Caco-2 (cell line): ENCODE measurements at regions not wholly inside any gene's neighbourhood (a gene's known extent, or its start where the extent isn't known, plus 50 kb on each side); places are given as distances from the start of the nearest gene placed in this dataset.

Source experiments
- BruUV-seq: library from RNA; stranded (reverse); fragments of 400-500 nt; replicated peaks from 2 replicates; lab custom pipeline; 2021; lab: Mats Ljungman, UMichigan
- CTCF ChIA-PET: fragments of 300-600 bp; sonication (Branson Sonifier 250); formaldehyde crosslinking; loops from one replicate; lab custom pipeline; 2022; ENCODE audit warnings: antibody characterized with exemption; lab: Charles Lee
- POLR2A ChIA-PET: fragments of 300-600 bp; sonication (Branson Sonifier 250); formaldehyde crosslinking; loops from one replicate; lab custom pipeline; 2022; ENCODE audit warnings: antibody characterized with exemption; lab: Charles Lee
- DNase-seq, 2 experiments: peaks; one replicate each; pipeline versions ENCODE4 v3.0.0 to v3.0.0-alpha.2; 2020 to 2022
- H3K27me3 ChIP-seq: replicated peaks from 2 replicates; pipeline ENCODE4 v1.6.0; 2011; ENCODE audit warnings: low read length; ENCODE audit not compliant: control insufficient read depth, insufficient read depth
- H3K36me3 ChIP-seq: 2 replicates; pipeline ENCODE4 v1.5.1; 2011; ENCODE audit warnings: low read length; ENCODE audit not compliant: control insufficient read depth, insufficient read depth
- H3K4me1 ChIP-seq: fragments of 250-450 bp; sonication (Bioruptor Pico); 2 replicates; pipeline ENCODE4 v1.5.1; 2020; ENCODE audit warnings: mild to moderate bottlenecking
- H3K4me3 ChIP-seq: 2 replicates; pipeline ENCODE4 v1.5.1; 2011; ENCODE audit warnings: low read depth, mild to moderate bottlenecking, control low read depth, low read length
- H3K9me3 ChIP-seq: fragments of 250-450 bp; sonication (Bioruptor Pico); 2 replicates; pipeline ENCODE4 v1.5.1; 2020; ENCODE audit warnings: mild to moderate bottlenecking, moderate library complexity
- H3K27ac Mint-ChIP-seq: one replicate; pipeline ENCODE4 v1.8.0; 2022; ENCODE audit warnings: mixed read lengths; ENCODE audit not compliant: unreplicated experiment
- H3K27me3 Mint-ChIP-seq: one replicate; pipeline ENCODE4 v1.8.0; 2022; ENCODE audit warnings: mixed read lengths; ENCODE audit not compliant: insufficient read depth, unreplicated experiment
- H3K36me3 Mint-ChIP-seq: one replicate; pipeline ENCODE4 v1.8.0; 2022; ENCODE audit warnings: mild to moderate bottlenecking, mixed read lengths; ENCODE audit not compliant: insufficient read depth, unreplicated experiment
- H3K4me1 Mint-ChIP-seq: one replicate; pipeline ENCODE4 v1.8.0; 2022; ENCODE audit warnings: low read depth, mixed read lengths; ENCODE audit not compliant: unreplicated experiment
- H3K4me3 Mint-ChIP-seq: one replicate; pipeline ENCODE4 v1.8.0; 2022; ENCODE audit warnings: mild to moderate bottlenecking, moderate library complexity, mixed read lengths; ENCODE audit not compliant: unreplicated experiment
- H3K9me3 Mint-ChIP-seq: one replicate; pipeline ENCODE4 v1.8.0; 2022; ENCODE audit warnings: mixed read lengths; ENCODE audit not compliant: unreplicated experiment
- intact Hi-C: fragments of 100-400 bp; cut with micrococcal nuclease; formaldehyde crosslinking; loops from one replicate; pipeline ENCODE4 v1.10.0; 2022; ENCODE audit not compliant: unreplicated experiment
- TF ChIP-seq, protein P1 (sequence below), 2 experiments: fragments of 200-600 bp in 1 of 2; IDR thresholded peaks; 1 replicate in 1 of 2; 2 replicates in 1 of 2; pipeline versions ENCODE4 v1.5.1 to v1.8.0; 2011 to 2022; ENCODE audit warnings: antibody characterized with exemption in 1 of 2, control low read depth in 1 of 2, inconsistent platforms in 1 of 2, low read depth in 1 of 2, low read length in 1 of 2, mild to moderate bottlenecking in 1 of 2, moderate library complexity in 1 of 2; ENCODE audit not compliant: insufficient read depth in 1 of 2, severe bottlenecking in 1 of 2, unreplicated experiment in 1 of 2

DNA sequence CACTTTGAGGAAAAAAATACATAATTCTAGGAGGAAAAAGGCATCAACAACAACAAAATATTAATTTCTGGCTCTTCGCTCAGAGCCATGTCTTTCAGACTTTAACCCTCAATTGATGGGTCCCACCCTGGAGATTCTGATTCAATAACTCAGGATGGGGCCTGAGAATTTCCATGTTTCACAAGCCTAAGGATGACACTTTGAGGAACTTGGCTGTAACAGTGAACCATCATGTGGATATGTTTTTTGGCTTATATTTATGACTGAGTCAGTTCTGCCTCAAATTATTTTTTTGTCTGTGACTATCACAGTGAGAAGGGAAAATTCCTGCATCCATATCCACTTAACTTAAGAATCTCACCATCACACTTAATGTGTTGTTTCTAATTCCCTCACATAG is 504.6 kb downstream of the RASEF start:
- no peaks in the 10 kb centered on the region for H3K4me1 Mint-ChIP-seq
- intact Hi-C loops = no loop called here
- Histone ChIP-seq H3K4me3 (no peak overlapping the region), H3K9me3 (no peaks in the 10 kb centered on the region), H3K36me3 (no peaks in the 10 kb centered on the region), H3K27me3 (no peaks in the 10 kb centered on the region), H3K4me1 (no peaks in the 10 kb centered on the region)
- CTCF ChIA-PET = no interaction called here
- DNase-seq = no peak
- no peaks in the 10 kb centered on the region for H3K27me3 Mint-ChIP-seq
- H3K27ac Mint-ChIP-seq = no peak overlapping the region
- TF ChIP-seq, protein P1, sequence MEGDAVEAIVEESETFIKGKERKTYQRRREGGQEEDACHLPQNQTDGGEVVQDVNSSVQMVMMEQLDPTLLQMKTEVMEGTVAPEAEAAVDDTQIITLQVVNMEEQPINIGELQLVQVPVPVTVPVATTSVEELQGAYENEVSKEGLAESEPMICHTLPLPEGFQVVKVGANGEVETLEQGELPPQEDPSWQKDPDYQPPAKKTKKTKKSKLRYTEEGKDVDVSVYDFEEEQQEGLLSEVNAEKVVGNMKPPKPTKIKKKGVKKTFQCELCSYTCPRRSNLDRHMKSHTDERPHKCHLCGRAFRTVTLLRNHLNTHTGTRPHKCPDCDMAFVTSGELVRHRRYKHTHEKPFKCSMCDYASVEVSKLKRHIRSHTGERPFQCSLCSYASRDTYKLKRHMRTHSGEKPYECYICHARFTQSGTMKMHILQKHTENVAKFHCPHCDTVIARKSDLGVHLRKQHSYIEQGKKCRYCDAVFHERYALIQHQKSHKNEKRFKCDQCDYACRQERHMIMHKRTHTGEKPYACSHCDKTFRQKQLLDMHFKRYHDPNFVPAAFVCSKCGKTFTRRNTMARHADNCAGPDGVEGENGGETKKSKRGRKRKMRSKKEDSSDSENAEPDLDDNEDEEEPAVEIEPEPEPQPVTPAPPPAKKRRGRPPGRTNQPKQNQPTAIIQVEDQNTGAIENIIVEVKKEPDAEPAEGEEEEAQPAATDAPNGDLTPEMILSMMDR (IDR thresholded peaks at IDR 0.05; ENCODE audit: insufficient read depth in 1 of 2, low read depth in 1 of 2, low read length in 1 of 2, severe bottlenecking in 1 of 2, unreplicated experiment in 1 of 2) = no peak
- H3K4me3 Mint-ChIP-seq = no peak overlapping the region
- BruUV-seq = no TSS peak
- H3K36me3 Mint-ChIP-seq = no peaks in the 10 kb centered on the region
- no peaks in the 10 kb centered on the region for H3K9me3 Mint-ChIP-seq
- POLR2A ChIA-PET = no interaction called here

DNA sequence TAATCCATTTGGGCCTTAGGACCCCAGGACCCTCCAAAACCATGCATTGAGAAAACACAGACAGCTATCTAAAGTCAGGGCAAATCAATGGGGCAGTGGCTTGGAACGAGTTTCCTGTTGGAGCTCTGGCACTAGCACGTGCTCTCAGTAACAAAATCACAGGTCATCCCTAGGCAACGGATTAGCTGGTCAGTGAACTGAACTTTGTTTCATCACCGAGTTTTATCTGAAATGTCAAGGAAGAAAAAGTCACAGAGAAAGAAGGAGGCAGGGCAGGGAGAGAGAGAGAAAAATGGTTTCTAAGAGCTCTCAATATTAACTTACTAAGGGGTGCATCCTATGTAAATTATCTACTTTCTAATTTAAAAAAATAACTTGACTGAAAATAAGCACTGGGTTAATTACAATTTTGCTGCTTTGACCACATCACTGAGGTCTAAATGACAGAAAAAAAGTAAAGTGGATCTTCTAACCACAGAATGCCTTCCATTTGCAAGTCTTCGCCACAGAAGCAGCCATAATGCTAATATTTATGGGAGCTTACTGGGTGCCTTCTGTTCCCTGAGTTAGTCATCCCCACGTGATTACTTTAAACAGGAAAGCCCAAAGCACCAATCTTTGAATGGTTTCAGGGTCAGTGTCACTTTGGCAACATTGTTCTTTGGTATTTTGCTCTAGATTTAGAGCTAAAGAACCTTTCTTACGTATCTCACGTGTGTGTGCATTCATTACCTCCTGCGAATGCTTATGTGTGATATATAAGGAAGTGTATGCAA is 503.9 kb downstream of the RASEF start:
- intact Hi-C loops = no loop called here
- Mint-ChIP-seq H3K36me3 (no peaks in the 10 kb centered on the region), H3K27ac (no peak overlapping the region), H3K4me1 (no peaks in the 10 kb centered on the region), H3K4me3 (no peak overlapping the region), H3K27me3 (no peaks in the 10 kb centered on the region), H3K9me3 (no peaks in the 10 kb centered on the region)
- BruUV-seq = no TSS peak
- no peaks in the 10 kb centered on the region for H3K27me3 ChIP-seq
- TF ChIP-seq, protein P1 (IDR thresholded peaks at IDR 0.05; ENCODE audit: insufficient read depth in 1 of 2, low read depth in 1 of 2, low read length in 1 of 2, severe bottlenecking in 1 of 2, unreplicated experiment in 1 of 2) = no peak
- DNase-seq = no peak
- H3K9me3 ChIP-seq = no peaks in the 10 kb centered on the region
- CTCF ChIA-PET = no interaction called here
- H3K4me1 ChIP-seq = no peaks in the 10 kb centered on the region
- H3K36me3 ChIP-seq = no peaks in the 10 kb centered on the region
- POLR2A ChIA-PET = no interaction called here
- no peak overlapping the region for H3K4me3 ChIP-seq

DNA sequence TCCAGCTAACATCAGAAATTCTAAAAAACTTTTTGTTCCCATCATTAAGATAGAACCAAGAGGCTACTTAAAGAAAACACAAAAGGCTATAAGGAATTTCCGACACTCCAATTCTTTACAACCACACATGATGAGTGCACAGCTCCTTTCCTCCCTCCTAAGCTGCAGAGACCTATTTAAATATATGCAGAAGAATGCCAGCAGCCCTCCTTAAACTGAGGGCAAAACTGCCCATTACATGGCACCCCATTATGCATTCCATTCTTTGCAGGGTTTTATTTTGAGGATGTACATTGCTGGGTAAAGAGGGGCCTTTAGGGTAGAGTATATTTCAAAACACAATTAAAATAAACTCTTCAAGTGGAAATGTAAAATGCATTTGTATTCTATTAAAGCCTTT is 502.9 kb downstream of the RASEF start:
- no peak overlapping the region for H3K4me3 ChIP-seq
- H3K4me1 ChIP-seq = no peaks in the 10 kb centered on the region
- POLR2A ChIA-PET = no interaction called here
- no peak for DNase-seq
- H3K9me3 ChIP-seq = no peaks in the 10 kb centered on the region
- no peaks in the 10 kb centered on the region for H3K36me3 ChIP-seq
- CTCF ChIA-PET = no interaction called here
- TF ChIP-seq, protein P1 (IDR thresholded peaks at IDR 0.05; ENCODE audit: insufficient read depth in 1 of 2, low read depth in 1 of 2, low read length in 1 of 2, severe bottlenecking in 1 of 2, unreplicated experiment in 1 of 2) = no peak
- Mint-ChIP-seq H3K9me3 (no peaks in the 10 kb centered on the region), H3K4me3 (no peak overlapping the region), H3K27me3 (no peaks in the 10 kb centered on the region), H3K4me1 (no peaks in the 10 kb centered on the region), H3K27ac (no peak overlapping the region), H3K36me3 (no peaks in the 10 kb centered on the region)
- intact Hi-C loops = no loop called here
- no TSS peak for BruUV-seq
- H3K27me3 ChIP-seq = no peaks in the 10 kb centered on the region
